Left kidney (tissue), 1 donor: ENCODE measurements at regions not wholly inside any gene's neighbourhood (a gene's known extent, or its start where the extent isn't known, plus 50 kb on each side); places are given as distances from the start of the nearest gene placed in this dataset.
"Not testable (repeated sequence)": the region's sequence is repeated elsewhere in the genome, so short reads cannot be mapped to it uniquely, and the experiment has no call there.

Experiments used
- DNase-seq: peaks from one replicate; pipeline ENCODE4 v3.0.0-alpha.2; 2013

DNA sequence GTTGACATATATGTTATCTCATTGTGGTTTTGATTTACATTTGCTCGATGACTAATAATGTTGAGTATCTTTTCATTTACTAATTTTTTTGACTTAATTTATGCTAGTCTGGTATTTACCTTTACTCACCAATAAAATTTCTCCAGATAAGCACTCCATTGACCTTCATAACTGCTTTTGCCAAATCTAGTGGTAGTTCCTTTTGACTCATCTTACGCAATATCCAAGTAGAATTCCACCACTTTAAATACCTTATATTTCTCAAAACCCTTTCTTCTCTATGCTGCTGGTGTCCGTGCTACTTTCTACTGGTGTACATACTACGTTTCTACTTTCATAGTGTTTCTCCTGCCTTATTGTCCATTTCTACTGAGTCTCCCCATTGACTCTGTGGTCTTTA lies 407.6 kb upstream of the SPHKAP start:
- no peak for DNase-seq

DNA sequence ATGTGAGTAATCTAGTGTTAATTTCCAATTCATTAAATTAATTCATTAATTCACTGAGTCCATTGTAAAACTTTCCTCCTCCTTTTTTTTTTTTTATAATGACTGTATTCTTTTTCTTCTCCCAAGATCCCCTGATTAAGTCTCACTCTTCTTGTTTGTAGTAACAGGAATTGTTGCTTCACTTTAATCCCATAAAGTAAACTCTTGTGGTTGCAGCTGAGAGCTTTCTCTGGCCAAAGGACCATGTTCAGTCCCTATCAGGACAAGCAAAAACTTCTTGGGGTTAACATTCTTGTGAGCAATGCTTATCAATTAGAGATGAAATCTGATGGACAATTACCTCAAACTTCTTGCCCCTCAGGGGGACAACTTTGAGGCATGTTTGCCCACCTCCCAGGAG lies 400.2 kb upstream of the SPHKAP start:
- no peak for DNase-seq

DNA sequence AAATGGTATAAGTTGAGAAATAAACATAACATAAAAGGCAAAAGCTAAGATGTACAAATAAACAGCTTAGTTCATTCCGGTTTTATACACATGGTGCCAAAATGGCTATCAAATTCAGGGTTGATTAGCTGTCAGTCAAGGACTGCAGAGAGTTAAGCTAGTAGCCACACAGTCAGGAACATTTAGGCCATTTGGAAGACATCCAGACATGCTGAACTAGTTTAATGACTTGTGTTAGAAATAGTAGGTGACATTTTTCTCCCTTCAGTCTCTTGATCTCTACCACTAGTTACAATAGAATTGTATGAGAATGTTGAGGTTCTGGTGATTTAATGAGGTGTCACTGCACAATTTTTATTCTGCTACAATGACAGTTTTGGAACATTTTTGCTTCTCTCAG lies 394.4 kb upstream of the SPHKAP start:
- DNase-seq = no peak

DNA sequence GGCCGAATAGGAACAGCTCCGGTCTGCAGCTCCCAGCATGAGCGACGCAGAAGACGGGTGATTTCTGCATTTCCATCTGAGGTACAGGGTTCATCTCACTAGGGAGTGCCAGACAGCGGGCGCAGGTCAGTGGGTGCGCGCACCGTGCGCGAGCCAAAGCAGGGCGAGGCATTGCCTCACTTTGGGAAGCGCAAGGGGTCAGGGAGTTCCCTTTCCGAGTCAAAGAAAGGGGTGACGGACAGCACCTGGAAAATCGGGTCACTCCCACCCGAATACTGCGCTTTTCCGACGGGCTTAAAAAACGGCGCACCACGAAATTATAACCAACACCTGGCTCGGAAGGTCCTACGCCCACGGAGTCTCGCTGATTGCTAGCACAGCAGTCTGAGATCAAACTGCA lies 386.8 kb upstream of the SPHKAP start:
- DNase-seq = not testable (repeated sequence)

DNA sequence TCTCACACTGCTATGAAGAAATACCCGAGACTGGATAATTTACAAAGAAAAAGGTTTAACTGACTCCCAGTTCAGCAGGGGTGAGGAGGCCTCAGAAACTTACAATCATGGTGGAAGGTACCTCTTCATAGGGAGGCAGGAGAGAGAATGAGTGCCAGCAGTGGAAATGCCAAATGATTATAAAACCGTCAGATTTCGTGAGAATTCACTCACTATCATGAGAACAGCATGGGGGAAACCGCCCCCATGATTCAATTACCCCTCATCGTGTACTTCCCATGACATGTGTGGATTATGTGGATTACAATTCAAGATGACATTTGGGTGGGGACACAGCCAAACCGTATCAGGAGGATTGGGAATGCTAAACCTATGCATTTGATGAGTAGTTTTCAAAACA lies 380.3 kb upstream of the SPHKAP start:
- no peak for DNase-seq

DNA sequence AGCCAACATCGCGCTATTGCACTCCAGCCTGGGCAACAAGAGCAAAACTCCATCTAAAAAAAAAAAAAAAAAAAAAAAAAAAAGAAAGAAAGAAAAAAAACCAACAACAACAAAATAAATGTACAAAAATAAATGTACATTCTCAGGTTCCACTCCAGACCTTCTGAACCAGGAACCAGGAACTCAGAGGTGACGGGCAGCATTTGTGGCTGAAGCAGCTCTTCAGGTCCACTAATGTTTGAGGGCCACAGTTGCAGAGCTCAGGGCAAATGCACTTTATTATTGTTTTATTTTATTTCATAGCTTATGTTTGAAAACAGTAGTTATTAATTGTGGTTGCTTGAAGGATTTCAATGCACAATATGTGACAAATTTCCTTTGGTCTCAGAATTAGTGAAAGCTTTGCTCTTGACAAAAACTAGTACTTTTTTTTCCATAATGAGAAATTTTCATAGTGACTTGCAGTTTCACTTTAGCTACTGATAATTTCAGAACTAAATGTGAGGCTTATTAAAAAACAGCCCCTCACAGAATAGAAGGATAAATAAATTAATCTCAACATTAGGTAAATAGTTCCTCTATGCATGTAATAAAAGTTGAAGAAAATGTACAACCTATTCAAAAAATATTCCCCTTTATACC lies 378.4 kb upstream of the SPHKAP start:
- DNase-seq = no peak

DNA sequence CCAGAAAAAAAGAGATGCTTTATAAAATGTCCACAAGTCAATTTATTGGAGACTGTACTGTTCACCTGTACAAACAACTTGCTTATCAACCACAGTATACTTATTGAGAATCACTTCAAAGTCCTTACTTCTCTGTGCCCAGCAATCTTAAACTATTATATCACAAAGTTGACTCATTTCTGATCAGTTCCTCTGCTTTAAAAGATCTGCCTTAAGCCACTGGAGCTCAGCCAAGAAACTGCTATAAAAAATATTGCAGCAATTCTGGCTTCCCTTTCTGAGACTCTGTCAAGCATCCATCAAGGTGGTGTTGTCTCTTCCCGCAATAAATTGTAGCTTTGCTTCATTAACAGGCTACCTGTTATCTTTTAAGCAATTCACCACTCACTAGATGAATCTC lies 375.2 kb upstream of the SPHKAP start:
- DNase-seq = no peak

DNA sequence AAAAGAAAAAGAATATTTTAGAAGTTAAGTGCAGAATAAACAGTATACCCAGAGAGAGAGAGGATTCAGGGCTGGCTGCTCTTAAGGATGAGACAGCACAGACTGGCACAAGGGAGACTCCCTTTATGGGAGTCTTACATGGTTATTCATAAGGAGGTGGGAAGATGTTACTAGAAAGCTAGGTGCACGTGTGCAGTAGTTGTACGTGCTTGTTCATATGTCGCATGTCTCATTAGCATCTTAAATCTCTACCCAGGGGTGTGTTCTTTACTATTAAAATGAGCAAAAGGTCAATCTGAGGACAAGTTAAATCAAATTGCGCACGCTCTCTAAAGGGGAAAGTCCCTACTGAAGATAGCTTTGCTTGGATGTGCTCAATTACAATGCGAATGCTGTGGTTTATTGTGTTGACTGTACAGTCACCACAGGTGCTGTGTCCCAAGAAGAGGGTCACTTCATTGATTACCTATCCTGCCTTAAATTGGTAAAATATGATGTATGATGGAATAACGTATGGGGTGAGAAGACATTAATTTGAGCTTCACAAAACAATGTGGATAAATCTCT lies 368.0 kb upstream of the SPHKAP start:
- no peak for DNase-seq

DNA sequence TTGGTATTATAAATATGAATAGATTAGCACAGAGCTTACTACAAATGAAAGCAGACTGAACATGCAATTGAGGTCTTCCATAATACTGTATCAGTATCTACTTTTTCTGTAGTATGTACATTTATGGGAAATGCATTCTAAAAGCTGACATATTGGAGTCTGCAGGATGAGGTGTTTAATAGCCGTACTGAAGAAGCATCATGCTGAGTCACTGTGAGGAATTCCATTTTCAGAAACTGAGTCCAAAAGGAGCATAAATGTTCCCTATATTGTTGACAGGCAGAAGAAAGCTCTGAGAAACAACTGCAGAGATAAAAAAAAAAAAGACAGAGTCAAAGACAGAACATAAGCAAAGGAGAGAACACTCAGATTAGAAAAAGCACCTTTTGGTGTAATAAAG lies 366.7 kb upstream of the SPHKAP start:
- DNase-seq = no peak

DNA sequence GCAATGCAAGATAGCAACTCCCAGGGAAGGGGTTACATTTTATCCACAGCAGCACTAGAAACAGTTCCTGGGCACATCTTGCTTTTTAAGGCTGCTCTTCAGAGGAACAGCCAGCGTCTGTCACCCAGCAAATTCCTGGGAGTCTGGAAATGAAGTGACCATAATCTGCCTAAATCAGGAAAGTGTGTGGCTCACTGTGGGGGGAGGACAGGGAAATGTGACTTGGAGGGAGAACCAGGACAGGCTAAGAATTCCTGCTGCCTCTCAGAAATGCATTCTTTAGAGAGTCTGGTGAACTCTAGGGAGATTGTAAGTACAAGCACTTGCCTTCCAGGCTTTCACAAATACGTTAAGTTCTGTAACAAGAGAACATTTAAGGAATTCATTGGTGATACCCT lies 364.3 kb upstream of the SPHKAP start:
- no peak for DNase-seq

DNA sequence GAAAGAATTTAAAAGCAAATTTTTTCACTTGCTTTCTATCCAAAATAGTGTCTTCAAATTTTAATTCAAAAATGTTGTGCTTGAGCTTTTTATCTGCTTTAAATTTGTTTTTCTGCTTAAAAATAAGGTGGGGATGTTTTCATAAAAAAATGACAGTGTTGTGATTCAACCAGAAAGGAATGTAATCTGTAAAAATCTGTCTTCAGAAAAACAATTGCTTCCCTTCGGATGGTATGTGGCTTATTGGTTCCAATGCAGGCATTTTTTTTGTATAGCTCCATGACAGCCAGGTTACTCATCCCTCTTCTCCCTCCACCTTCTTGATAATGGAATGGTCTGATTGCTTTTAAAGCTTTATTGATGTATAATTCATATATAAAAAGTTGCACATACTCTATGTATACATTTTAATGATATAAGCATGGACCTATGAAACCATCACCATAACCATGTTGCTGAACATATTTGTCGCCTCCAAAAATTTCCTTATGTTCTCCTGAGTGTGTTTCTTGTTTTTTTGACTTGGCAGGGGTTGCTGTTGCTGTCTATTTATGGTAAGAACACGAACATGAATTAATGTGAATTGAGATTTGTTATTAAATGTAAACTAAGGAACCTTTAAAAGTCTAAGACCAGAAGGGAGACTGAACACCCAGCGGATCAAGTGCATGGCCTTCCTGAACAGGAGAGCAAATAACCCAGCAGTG lies 363.7 kb upstream of the SPHKAP start:
- DNase-seq = no peak

DNA sequence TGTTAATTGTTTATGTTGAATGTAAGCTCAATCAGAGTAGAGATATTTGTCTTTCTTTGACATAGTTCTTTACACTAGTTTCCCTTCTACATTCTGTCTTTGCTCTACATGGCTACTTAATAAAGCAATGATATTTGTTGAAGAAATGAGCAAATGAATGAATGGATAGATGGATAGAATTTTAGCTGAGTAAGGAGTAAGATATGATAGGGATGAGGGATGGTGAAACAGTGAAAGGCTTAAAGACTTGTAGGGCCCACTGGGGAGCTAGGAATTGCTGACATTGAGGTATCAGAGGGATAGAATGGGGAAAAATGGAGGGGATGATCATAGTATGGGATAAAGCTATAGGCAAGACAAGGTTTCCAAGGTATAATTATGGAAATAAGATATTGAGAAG lies 361.6 kb upstream of the SPHKAP start:
- DNase-seq = no peak

DNA sequence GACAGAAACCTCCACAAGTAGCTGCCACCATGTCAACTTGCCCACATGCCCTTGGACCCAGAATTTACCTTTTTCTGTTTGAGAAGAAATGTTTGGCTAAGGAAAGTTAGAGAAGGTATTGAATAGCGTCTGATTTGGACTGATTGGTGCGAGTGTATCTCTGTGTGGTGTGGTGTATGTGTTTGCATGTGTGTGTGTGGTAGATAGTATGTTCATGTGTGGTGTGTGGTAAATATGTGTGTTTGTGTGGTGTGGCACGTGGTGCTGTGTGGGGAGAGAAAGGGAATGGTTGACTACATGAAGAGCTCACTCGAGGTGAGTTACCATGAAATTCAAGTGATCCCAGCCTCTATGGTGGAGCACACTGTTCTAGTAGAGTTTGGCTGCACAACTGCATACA lies 360.8 kb upstream of the SPHKAP start:
- no peak for DNase-seq

DNA sequence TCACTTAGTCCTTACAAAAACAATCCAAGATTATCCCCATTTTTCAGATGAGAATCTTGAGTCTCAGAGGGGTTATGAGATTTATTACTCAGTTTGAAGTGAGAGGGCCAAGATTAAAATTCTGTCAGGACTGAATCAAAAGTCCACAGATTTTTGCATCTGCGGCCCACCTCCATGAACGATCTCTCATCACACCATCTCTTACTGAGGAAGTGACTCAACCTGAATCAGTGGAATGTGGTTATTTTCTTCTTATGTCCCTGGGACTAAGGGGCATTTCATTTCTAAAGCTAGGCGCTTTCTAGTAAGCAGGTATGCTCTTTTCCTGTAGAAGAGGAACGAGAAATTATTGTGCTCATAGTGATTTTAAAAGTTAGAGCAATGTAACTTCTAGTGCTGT lies 360.3 kb upstream of the SPHKAP start:
- no peak for DNase-seq

DNA sequence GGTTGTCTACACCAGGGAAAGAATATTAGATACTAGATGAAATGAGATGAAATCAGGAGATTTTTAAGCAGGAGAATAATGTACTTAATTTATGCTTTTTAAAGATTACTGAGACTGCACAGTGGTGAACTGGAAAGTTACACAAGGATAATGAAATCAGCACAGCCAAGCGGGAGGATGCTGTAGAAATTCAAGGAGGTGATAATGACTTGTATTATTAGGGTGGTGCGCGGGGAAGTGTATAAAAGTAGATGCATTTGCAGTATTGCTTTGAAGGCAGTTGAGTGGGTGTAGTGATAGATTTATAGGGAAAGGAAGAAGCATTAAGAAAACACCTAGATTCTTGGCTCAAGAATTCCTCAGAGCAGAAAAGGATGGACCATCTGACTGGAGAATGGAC lies 359.5 kb upstream of the SPHKAP start:
- DNase-seq = no peak

DNA sequence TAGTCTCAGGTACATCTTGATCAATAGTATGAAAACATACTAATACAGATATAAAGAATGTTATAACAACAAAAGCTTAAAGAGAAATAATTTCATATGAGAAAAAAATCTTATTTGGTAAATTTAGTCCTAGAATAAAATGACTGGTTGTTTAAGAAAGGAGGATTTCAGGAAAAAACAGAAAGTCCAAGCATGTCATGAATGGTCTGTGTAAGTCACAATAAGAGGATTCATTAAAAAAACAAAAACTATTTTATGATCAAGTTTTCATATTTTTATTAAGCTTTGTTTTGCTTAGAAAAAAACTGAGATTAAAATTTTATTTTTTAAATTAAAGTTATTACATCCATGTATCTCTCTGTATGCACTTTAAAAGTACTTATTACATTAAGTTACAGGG lies 353.9 kb upstream of the SPHKAP start:
- DNase-seq = no peak

DNA sequence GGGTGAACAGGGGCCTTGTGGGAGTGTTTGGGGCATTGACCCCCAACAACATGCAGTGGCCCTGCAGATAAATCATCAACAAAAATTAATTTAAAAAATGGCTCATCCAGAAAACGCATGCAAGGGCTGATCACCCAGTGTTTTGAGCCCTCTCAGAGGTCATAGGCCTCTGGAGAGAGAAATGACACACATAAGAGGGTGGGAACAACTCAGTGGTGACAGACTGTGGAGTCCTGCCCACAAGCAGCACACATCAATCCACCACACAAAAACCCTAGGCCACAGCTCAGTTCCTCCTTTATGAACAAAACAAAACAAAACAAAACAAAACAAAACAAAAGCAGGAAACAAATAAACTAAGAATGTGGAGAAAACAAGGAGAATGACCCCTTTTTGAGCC lies 351.7 kb upstream of the SPHKAP start:
- no peak for DNase-seq

DNA sequence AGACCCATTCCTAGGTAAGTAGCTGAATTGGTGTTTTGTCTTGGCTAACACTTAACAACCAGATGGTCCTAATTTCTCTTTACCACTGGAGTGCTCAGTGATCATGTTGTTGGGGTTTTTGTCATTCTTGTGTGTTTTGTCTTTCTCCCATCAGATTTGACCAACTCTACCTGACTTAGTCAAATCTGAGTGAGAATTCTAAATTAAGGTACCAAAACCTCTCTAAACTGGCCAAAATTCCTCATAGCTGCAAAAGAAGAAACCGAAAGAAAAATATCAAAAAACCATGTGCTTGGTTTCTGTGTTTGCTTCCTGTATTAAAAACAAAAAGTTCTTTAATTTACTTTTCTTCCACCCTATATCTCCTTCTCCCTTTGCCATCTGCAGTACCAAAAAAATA lies 350.7 kb upstream of the SPHKAP start:
- DNase-seq = no peak

DNA sequence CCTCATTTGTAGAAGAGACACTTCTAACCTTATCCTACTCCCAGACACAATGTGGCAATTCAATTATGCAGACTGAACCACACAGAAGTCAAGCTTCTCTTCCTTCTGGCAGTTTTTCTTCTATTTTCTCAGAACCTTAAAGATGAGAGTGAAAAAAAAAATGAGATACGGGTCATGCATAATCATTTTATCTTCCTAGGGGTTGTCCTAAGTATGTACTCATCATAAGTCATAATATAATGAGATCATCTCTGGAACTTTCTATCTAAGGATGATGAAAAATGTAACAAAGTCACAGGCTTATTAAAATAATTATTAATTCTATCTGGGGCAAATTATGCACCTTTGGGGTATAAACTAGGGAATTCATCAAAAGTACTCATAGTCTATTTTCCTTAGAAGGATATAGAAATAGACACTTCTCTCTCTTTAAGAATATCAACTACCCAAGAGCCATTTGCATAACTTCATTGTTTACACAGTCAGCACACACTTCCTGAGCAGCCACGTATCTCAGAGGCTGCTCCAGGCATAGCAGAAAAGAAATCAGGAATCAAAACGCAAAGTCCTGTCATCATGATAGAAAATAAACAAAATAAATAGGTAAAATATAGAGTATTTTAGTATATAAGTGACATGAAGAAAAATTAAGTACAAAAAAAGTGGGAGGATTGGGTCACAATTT lies 345.9 kb upstream of the SPHKAP start:
- DNase-seq = no peak

DNA sequence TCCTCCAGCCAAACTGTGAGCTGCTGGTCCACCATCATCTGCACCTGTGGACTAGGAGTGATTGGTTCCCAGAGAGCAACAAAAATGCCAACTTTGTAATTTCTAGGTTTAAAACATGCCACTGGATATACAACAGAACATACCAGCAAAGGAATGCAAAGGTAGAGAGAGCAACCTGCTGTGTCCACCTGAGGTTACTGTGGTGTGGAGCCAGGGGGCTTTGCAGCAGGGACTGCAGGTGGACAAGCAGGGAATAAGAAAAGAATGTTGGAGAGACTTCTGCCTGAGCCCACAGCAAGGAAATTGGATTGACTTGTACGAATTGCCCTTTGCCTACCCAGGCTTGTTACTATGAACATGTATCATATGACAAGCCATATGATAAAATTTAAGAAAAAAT lies 345.2 kb upstream of the SPHKAP start:
- DNase-seq = no peak

DNA sequence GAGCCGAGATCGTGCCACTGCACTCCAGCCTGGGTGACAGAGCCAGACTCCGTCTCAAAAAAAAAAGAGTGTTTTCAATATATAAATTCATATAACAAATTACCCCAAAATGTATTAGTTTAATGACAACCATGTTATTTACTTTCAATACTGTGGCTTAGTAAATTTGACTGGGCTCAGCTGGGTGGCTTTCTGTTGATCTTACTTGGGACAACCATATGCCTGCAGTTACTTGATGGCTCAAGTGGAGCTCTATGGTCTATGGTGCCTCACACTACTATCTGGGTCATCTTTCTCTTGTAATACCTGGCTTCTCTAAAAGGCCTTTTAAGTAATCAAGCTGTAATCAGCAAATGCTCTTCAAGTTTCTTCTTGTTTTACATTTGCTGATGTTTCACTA lies 341.5 kb upstream of the SPHKAP start:
- DNase-seq = no peak

DNA sequence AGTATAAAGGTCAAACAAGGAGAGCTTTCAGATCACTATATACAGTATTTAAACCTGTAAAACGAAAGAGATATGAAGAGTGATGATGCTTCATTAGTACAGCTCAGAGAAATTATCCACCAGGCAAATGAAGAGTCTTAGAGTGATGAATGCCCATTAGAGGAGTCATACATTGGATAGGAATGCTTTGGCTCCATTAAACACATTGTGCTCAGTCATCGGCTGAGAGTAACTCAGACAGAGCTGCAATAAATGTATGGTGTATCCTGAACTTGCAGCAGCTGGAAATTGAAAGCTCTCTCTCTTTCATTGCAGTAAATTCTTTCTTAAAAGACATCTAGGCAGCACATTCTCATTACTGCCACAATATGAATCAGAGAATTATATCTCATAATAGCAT lies 340.8 kb upstream of the SPHKAP start:
- no peak for DNase-seq

DNA sequence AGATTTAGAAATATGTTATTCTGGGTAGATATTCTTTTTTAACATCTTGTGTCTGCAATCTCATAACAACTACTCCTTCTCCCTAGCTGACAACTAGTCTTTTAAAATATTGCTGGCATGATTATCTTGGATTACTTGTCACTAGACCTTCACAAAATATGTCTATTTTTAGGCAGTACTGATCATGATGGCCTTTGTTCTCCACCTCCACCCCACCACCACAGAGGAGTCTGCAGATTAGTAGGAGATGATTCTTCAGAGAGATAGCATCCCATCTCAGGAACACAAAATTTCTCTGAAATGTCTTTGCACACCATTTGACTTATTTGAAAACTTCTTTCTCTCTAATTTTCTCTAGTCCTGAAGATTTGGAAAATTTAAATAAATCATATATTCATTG lies 338.1 kb upstream of the SPHKAP start:
- DNase-seq = no peak

DNA sequence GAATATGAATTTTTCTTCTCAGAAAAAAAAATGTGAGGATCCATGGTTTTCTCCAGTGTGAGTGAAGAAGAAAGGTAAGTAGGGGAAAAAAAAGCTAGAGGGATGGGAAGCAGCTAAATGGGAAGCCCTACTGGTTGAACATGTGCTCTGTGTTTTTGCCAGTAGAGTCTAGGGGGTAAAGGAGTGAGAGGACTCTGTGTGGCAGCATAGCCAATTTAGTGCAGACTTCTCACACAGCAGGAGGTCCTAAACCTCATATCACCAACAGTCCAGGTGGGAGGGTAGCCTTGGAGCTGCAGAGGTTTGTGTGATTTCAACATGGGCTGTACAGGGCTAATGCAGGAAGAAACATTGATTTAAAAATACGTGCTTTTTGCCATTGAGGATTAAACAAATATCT lies 334.5 kb upstream of the SPHKAP start:
- DNase-seq = no peak
